ENCODE measurements at regions not wholly inside any gene's neighbourhood (a gene's known extent, or its start where the extent isn't known, plus 50 kb on each side); places are given as distances from the start of the nearest gene placed in this dataset.

DNA sequence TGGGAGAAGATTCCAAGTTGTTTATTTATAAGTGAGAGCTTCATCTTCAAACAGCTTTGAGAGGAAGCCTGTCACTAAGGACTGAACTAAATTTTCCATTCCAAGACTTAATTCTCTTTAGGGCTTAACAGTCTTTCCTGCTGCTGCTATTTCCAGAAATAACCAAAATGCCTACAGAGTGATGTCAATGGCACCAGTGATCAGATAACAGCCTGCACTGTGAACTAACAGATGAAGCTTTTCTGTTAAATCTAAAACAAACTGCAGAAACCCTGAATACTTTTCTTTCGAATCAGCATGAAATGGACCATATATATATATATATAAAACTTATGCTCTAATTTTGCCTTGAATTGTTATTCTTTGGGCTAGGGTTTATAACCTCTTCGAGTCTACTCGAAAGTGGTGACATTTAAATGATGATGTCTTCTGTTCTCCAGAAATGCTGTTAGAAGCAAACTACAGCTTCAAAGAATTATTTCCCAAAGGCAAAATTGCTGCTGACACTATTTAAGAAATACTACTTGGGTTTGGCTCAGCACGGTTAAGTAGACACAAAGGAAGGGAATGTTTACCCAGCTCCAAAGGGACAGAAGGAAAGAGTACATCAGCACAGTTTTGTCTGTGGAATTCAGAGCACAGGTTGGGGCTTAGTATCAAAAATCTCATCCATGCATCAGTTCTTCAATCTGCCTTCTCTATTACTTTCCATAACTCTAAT is 238.5 kb upstream of the LRRN1 start:
- intact Hi-C loops (cut with DNase I; ENCODE audit: low total_unique reads) = no loop called here
- no peak overlapping the region for H3K27ac ChIP-seq
- TF ChIP-seq POLR2A (IDR thresholded peaks at IDR 0.05) = no peak
- no peak for TF ChIP-seq POLR2AphosphoS5 (IDR thresholded peaks at IDR 0.05)
- TF ChIP-seq, protein P1, sequence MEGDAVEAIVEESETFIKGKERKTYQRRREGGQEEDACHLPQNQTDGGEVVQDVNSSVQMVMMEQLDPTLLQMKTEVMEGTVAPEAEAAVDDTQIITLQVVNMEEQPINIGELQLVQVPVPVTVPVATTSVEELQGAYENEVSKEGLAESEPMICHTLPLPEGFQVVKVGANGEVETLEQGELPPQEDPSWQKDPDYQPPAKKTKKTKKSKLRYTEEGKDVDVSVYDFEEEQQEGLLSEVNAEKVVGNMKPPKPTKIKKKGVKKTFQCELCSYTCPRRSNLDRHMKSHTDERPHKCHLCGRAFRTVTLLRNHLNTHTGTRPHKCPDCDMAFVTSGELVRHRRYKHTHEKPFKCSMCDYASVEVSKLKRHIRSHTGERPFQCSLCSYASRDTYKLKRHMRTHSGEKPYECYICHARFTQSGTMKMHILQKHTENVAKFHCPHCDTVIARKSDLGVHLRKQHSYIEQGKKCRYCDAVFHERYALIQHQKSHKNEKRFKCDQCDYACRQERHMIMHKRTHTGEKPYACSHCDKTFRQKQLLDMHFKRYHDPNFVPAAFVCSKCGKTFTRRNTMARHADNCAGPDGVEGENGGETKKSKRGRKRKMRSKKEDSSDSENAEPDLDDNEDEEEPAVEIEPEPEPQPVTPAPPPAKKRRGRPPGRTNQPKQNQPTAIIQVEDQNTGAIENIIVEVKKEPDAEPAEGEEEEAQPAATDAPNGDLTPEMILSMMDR (IDR thresholded peaks at IDR 0.05 in 8 of 11, conservative IDR thresholded peaks at IDR 0.05 in 3 of 11) = no peak

GRCh38 chr3:3559786-3560185 is 239.4 kb upstream of the LRRN1 start:
- H3K27ac ChIP-seq = no peak overlapping the region
- no peaks in the 10 kb centered on the region for H3K4me1 ChIP-seq
- TF ChIP-seq POLR2AphosphoS5 (IDR thresholded peaks at IDR 0.05) (no peak), POLR2A (IDR thresholded peaks at IDR 0.05) (no peak)
- TF ChIP-seq, protein P1 (IDR thresholded peaks at IDR 0.05 in 8 of 11, conservative IDR thresholded peaks at IDR 0.05 in 3 of 11) = no peak
- no peak overlapping the region for H3K4me3 ChIP-seq
- DNase-seq = no peak
- WGBS, 5 donors = 83 to 88% (median 85%) methylated on average over 2 of the region's 2 CpGs
- no peaks in the 10 kb centered on the region for H3K27me3 ChIP-seq (replicated peaks in 1 of 7)
- intact Hi-C loops (cut with DNase I; ENCODE audit: low total_unique reads) = no loop called here
- no peaks in the 10 kb centered on the region for H3K9me3 ChIP-seq
- no peaks in the 10 kb centered on the region for H3K36me3 ChIP-seq

More for the DNA sequence above, 238.5 kb upstream of the LRRN1 start:
- H3K4me3 ChIP-seq = no peak overlapping the region
- H3K27me3 ChIP-seq (replicated peaks in 1 of 7) = no peaks in the 10 kb centered on the region
- no peaks in the 10 kb centered on the region for H3K9me3 ChIP-seq
- 77 to 84% (median 80%) methylated on average over 4 of the region's 4 CpGs for WGBS, 5 donors
- DNase-seq = no peak
- H3K36me3 ChIP-seq = no peaks in the 10 kb centered on the region
- no peaks in the 10 kb centered on the region for H3K4me1 ChIP-seq

GRCh38 chr3:3556078-3556477 is 243.2 kb upstream of the LRRN1 start:
- TF ChIP-seq POLR2AphosphoS5 (IDR thresholded peaks at IDR 0.05) = no peak
- TF ChIP-seq, protein P1 (IDR thresholded peaks at IDR 0.05 in 8 of 11, conservative IDR thresholded peaks at IDR 0.05 in 3 of 11) = no peak
- TF ChIP-seq POLR2A (IDR thresholded peaks at IDR 0.05) = no peak
- no peaks in the 10 kb centered on the region for H3K4me1 ChIP-seq
- intact Hi-C loops (cut with DNase I; ENCODE audit: low total_unique reads) = no loop called here
- peaks cover 0 to 9% (median 2%) of the 10 kb centered on the region in 8 donors for H3K9me3 ChIP-seq
- no peaks in the 10 kb centered on the region for H3K36me3 ChIP-seq
- DNase-seq = no peak
- no peaks in the 10 kb centered on the region for H3K27me3 ChIP-seq (replicated peaks in 1 of 7)
- no peak overlapping the region for H3K4me3 ChIP-seq
- H3K27ac ChIP-seq = no peak overlapping the region
- WGBS, 5 donors = 78 to 93% (median 82%) methylated on average over 3 of the region's 3 CpGs

DNA sequence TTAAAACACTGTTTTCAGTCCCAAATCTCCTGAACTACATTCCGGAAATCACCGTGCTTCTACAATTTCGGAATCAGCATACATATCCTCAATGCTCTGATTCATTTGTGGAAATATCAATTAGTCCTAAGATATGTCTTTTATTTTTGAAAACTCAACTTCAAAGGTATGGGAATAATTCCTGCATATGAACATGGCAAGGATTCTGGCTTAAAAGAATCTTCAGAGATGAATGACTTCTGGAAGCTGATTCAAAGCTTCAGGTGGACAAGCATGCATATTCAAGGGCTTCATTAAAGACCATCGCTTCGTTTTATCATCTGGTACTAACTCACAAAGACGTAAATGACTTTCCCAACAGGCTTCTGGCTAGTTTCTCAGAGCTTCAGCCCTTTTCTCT is 246.0 kb upstream of the LRRN1 start:
- Histone ChIP-seq H3K4me3 (no peak overlapping the region), H3K27ac (no peak overlapping the region), H3K36me3 (no peaks in the 10 kb centered on the region), H3K4me1 (no peaks in the 10 kb centered on the region), H3K27me3 (replicated peaks in 1 of 7) (no peaks in the 10 kb centered on the region), H3K9me3 (peaks cover 0 to 28% (median 16%) of the 10 kb centered on the region in 8 donors)
- WGBS, 5 donors = 88 to 94% (median 93%) methylated on average over 6 of the region's 6 CpGs
- intact Hi-C loops (cut with DNase I; ENCODE audit: low total_unique reads) = no loop called here
- no peak for DNase-seq
- TF ChIP-seq POLR2AphosphoS5 (IDR thresholded peaks at IDR 0.05) (no peak), POLR2A (IDR thresholded peaks at IDR 0.05) (no peak)
